ENCODE measurements at regions not wholly inside any gene's neighbourhood (a gene's known extent, or its start where the extent isn't known, plus 50 kb on each side); places are given as distances from the start of the nearest gene placed in this dataset.

GRCh38 chr18:57982372-57983021, 61.5 kb upstream of the NEDD4L start:
- Mint-ChIP-seq H3K36me3 (ENCODE audit: insufficient read depth in 1 of 3, low read depth in 3 of 3) (no peaks in the 10 kb centered on the region), H3K4me1 (peaks cover 21 to 23% of the 10 kb centered on the region in 2 experiments), H3K27me3 (ENCODE audit: low read depth) (peaks cover 6% of the 10 kb centered on the region), H3K27ac (no peak overlapping the region), H3K4me3 (no peak overlapping the region), H3K9me3 (no peaks in the 10 kb centered on the region)
- H2AK5ac ChIP-seq (ENCODE audit: insufficient read length, low read length), result no peak overlapping the region
- no peak overlapping the region for H3K18ac ChIP-seq (ENCODE audit: insufficient read length, low read depth, low read length)
- no peak overlapping the region for H4K91ac ChIP-seq (ENCODE audit: insufficient read length, low read depth, low read length)
- no peak overlapping the region for H2AFZ ChIP-seq (ENCODE audit: low read length)
- H2BK5ac ChIP-seq (ENCODE audit: insufficient read length, low read length), result no peak overlapping the region
- no peak overlapping the region for H2BK120ac ChIP-seq (ENCODE audit: low read depth, low read length, poor library complexity, severe bottlenecking)
- H3K4ac ChIP-seq (ENCODE audit: low read depth, low read length), result no peak overlapping the region
- no peaks in the 10 kb centered on the region for H3K79me2 ChIP-seq (ENCODE audit: insufficient read depth, low read length)
- H2BK15ac ChIP-seq (ENCODE audit: low read depth, low read length), result no peak overlapping the region
- H2BK12ac ChIP-seq (ENCODE audit: insufficient read length, low read depth, low read length), result no peak overlapping the region
- no peak for TF ChIP-seq CTCF (conservative IDR thresholded peaks at IDR 0.05)
- H3K4me2 ChIP-seq (ENCODE audit: insufficient read depth, insufficient read length, low read length), result no peak overlapping the region
- no peaks in the 10 kb centered on the region for H4K20me1 ChIP-seq (ENCODE audit: control insufficient read depth, insufficient read depth, insufficient read length)
- H4K5ac ChIP-seq (ENCODE audit: insufficient read length, low read depth, low read length), result no peak overlapping the region
- H3K23me2 ChIP-seq (ENCODE audit: insufficient read length, low read depth, low read length, poor library complexity, severe bottlenecking), result no peaks in the 10 kb centered on the region
- H3K9me3 ChIP-seq (ENCODE audit: control insufficient read depth, low read depth, low read length), result no peaks in the 10 kb centered on the region
- DNase-seq, result no peak
- H4K8ac ChIP-seq (replicated peaks; ENCODE audit: insufficient read length, low read depth, low read length), result no peak overlapping the region
- peaks cover 3% of the 10 kb centered on the region; the same call in 1 of the 2 replicates for H3K4me1 ChIP-seq (ENCODE audit: insufficient read depth, low read length)
- no peak overlapping the region for H3K27ac ChIP-seq (ENCODE audit: insufficient read length, low read depth, low read length)
- H3K23ac ChIP-seq (ENCODE audit: insufficient read length, low read depth, low read length), result no peak overlapping the region
- no peaks in the 10 kb centered on the region; the same call in 1 of the 2 replicates for H3K27me3 ChIP-seq (ENCODE audit: insufficient read depth, low read length)
- H3K56ac ChIP-seq (ENCODE audit: insufficient read length, low read depth, low read length), result no peak overlapping the region
- WGBS (ENCODE audit: extremely low coverage, insufficient read length, low lambda C conversion rate), result no CpG with 5 or more reads among the region's 11 CpGs
- H3K14ac ChIP-seq (ENCODE audit: insufficient read depth, low read length), result no peak overlapping the region
- H3T11ph ChIP-seq (ENCODE audit: low read length), result no peak overlapping the region
- H2BK20ac ChIP-seq (ENCODE audit: low read depth, low read length, poor library complexity, severe bottlenecking), result no peak overlapping the region
- no peaks in the 10 kb centered on the region for H3K79me1 ChIP-seq (ENCODE audit: insufficient read depth, low read depth, low read length, poor library complexity, severe bottlenecking)
- H3K9ac ChIP-seq (ENCODE audit: extremely low read depth, insufficient read length, low read length), result no peak overlapping the region

All from H9 (cell line).